ENCODE measurements at regions not wholly inside any gene's neighbourhood (a gene's known extent, or its start where the extent isn't known, plus 50 kb on each side); places are given as distances from the start of the nearest gene placed in this dataset.
A peak's percentile ranks its signal among the peaks of the same experiment; 100 is the strongest.

GRCh38 chr13:34035178-34035577 lies 217.2 kb downstream of the RFC3 start:
- Histone ChIP-seq H3K18ac (ENCODE audit: low read length) (no peak overlapping the region), H3K14ac (ENCODE audit: low read length) (no peak overlapping the region), H2BK120ac (ENCODE audit: insufficient read depth, low read length, poor library complexity) (no peak overlapping the region), H3K27ac (ENCODE audit: low read depth, low read length) (no peak overlapping the region), H2AFZ (ENCODE audit: insufficient read depth, low read length, poor library complexity) (no peak overlapping the region), H4K8ac (ENCODE audit: low read depth, low read length) (no peak overlapping the region), H3K4me2 (ENCODE audit: low read length) (no peak overlapping the region), H2BK12ac (ENCODE audit: low read length) (no peak overlapping the region), H3K79me2 (ENCODE audit: control insufficient read depth, insufficient read depth, low read length, poor library complexity) (no peaks in the 10 kb centered on the region), H3K4me3 (ENCODE audit: low read depth, low read length) (no peak overlapping the region), H3K9me3 (ENCODE audit: insufficient read depth, low read depth, low read length) (no peaks in the 10 kb centered on the region), H2BK5ac (ENCODE audit: low read depth, low read length, poor library complexity) (no peak overlapping the region), H2AK5ac (ENCODE audit: low read length) (no peak overlapping the region), H3K27me3 (ENCODE audit: insufficient read depth, low read length) (no peaks in the 10 kb centered on the region), H3K36me3 (ENCODE audit: control insufficient read depth in 1 of 2, insufficient read depth in 2 of 2, low read length in 2 of 2) (no peaks in the 10 kb centered on the region), H4K91ac (ENCODE audit: low read depth, low read length) (no peak overlapping the region), H3K23ac (ENCODE audit: low read length) (no peak overlapping the region), H4K12ac (ENCODE audit: low read depth, low read length) (no peak overlapping the region), H3K4ac (ENCODE audit: low read depth, low read length) (no peak overlapping the region), H3K9ac (ENCODE audit: low read length) (no peak overlapping the region), H3K4me1 (ENCODE audit: control insufficient read depth in 1 of 2, insufficient read depth in 2 of 2, low read length in 2 of 2) (peaks cover 4 to 7% of the 10 kb centered on the region in 2 experiments), H3K79me1 (ENCODE audit: low read length) (no peaks in the 10 kb centered on the region)
- no peak for DNase-seq
- WGBS (ENCODE audit: extremely low coverage, insufficient coverage, insufficient read length): no CpG with 5 or more reads among the region's 4 CpGs

- H3K4me1 ChIP-seq (ENCODE audit: control insufficient read depth in 1 of 2, insufficient read depth in 2 of 2, low read length in 2 of 2): peaks cover 4 to 7% of the 10 kb centered on the region in 2 experiments
- no peak overlapping the region for H3K14ac ChIP-seq (ENCODE audit: low read length)
- H3K4me3 ChIP-seq (ENCODE audit: low read depth, low read length): no peak overlapping the region
- no peaks in the 10 kb centered on the region for H3K36me3 ChIP-seq (ENCODE audit: control insufficient read depth in 1 of 2, insufficient read depth in 2 of 2, low read length in 2 of 2)
- H2AK5ac ChIP-seq (ENCODE audit: low read length): no peak overlapping the region
- no peak overlapping the region for H2BK12ac ChIP-seq (ENCODE audit: low read length)
- H2BK5ac ChIP-seq (ENCODE audit: low read depth, low read length, poor library complexity): no peak overlapping the region
- no peak overlapping the region for H3K4ac ChIP-seq (ENCODE audit: low read depth, low read length)
- DNase-seq: peak; percentile 85 to 98
- no peak overlapping the region for H3K4me2 ChIP-seq (ENCODE audit: low read length)
- H3K18ac ChIP-seq (ENCODE audit: low read length): no peak overlapping the region
- H3K9me3 ChIP-seq (ENCODE audit: insufficient read depth, low read depth, low read length): no peaks in the 10 kb centered on the region
- no peak overlapping the region for H2BK120ac ChIP-seq (ENCODE audit: insufficient read depth, low read length, poor library complexity)
- H3K9ac ChIP-seq (ENCODE audit: low read length): no peak overlapping the region
- no peak overlapping the region for H3K27ac ChIP-seq (ENCODE audit: low read depth, low read length)
- H3K27me3 ChIP-seq (ENCODE audit: insufficient read depth, low read length): no peaks in the 10 kb centered on the region
- H3K79me2 ChIP-seq (ENCODE audit: control insufficient read depth, insufficient read depth, low read length, poor library complexity): no peaks in the 10 kb centered on the region
- no peak overlapping the region for H2AFZ ChIP-seq (ENCODE audit: insufficient read depth, low read length, poor library complexity)
- no peak overlapping the region for H3K23ac ChIP-seq (ENCODE audit: low read length)
- no peak overlapping the region for H4K8ac ChIP-seq (ENCODE audit: low read depth, low read length)
- H3K79me1 ChIP-seq (ENCODE audit: low read length): no peaks in the 10 kb centered on the region
- no CpG with 5 or more reads among the region's 3 CpGs for WGBS (ENCODE audit: extremely low coverage, insufficient coverage, insufficient read length)
- no peak overlapping the region for H4K91ac ChIP-seq (ENCODE audit: low read depth, low read length)
- no peak overlapping the region for H4K12ac ChIP-seq (ENCODE audit: low read depth, low read length)
These were observed 217.9 kb downstream of the RFC3 start for GRCh38 chr13:34035676-34036325.

DNA sequence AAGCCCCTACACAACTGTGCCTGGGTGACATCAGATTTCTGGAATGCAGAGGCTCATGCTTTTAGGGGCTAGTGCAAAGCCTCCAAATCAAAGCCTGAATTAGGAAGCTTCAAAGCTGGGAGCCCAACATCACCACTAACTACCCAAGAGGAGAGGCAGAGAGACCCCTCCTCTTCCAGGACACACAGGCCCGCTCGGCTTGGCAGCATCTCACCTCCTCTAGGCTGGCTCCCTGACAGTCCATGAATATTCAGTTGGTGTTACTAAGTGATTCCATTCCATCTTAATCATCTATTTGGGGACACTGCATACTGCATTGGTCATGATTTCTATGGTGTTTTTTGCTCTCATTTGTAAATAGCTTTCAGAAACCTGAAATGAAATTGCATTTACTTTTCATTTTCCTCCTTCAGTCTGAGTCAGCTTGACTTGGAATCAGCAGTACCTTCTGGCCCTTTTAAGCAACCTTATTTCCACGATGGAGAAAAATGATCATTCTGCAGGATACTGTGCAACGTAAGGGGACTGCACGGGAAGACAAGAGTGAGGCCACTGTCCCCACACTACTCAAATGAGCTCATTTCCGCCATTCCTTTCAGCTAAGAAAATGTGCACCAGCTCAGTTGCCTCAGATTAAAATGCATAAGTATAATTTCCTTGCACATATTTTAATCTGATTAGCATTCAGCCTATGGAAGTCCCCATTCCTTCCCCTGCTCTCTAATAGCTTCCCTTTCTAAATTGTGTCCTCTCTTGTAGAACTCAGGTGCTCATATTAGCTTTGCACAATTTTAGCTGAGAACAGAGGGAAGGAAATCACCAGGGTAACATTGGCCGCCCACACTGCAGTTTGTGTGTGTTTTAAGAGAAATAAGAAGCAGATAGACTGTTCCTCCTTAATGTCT lies 219.9 kb downstream of the RFC3 start:
- no CpG with 5 or more reads among the region's 7 CpGs for WGBS (ENCODE audit: extremely low coverage, insufficient coverage, insufficient read length)
- Histone ChIP-seq H3K18ac (ENCODE audit: low read length) (no peak overlapping the region), H2BK5ac (ENCODE audit: low read depth, low read length, poor library complexity) (no peak overlapping the region), H3K4me3 (ENCODE audit: low read depth, low read length) (no peak overlapping the region), H4K12ac (ENCODE audit: low read depth, low read length) (no peak overlapping the region), H3K79me2 (ENCODE audit: control insufficient read depth, insufficient read depth, low read length, poor library complexity) (no peaks in the 10 kb centered on the region), H3K9ac (ENCODE audit: low read length) (no peak overlapping the region), H3K36me3 (ENCODE audit: control insufficient read depth in 1 of 2, insufficient read depth in 2 of 2, low read length in 2 of 2) (no peaks in the 10 kb centered on the region), H4K91ac (ENCODE audit: low read depth, low read length) (no peak overlapping the region), H2BK120ac (ENCODE audit: insufficient read depth, low read length, poor library complexity) (no peak overlapping the region), H3K14ac (ENCODE audit: low read length) (no peak overlapping the region), H3K79me1 (ENCODE audit: low read length) (peaks cover 2% of the 10 kb centered on the region), H2AFZ (ENCODE audit: insufficient read depth, low read length, poor library complexity) (no peak overlapping the region), H3K4me1 (ENCODE audit: control insufficient read depth in 1 of 2, insufficient read depth in 2 of 2, low read length in 2 of 2) (peaks cover 4 to 7% of the 10 kb centered on the region in 2 experiments), H2AK5ac (ENCODE audit: low read length) (no peak overlapping the region), H4K8ac (ENCODE audit: low read depth, low read length) (no peak overlapping the region), H3K4ac (ENCODE audit: low read depth, low read length) (no peak overlapping the region), H3K23ac (ENCODE audit: low read length) (no peak overlapping the region), H2BK12ac (ENCODE audit: low read length) (no peak overlapping the region), H3K27ac (ENCODE audit: low read depth, low read length) (no peak overlapping the region), H3K4me2 (ENCODE audit: low read length) (no peak overlapping the region), H3K9me3 (ENCODE audit: insufficient read depth, low read depth, low read length) (no peaks in the 10 kb centered on the region), H3K27me3 (ENCODE audit: insufficient read depth, low read length) (no peaks in the 10 kb centered on the region)
- DNase-seq: peak in 1 of 2 donors; percentile 30

DNA sequence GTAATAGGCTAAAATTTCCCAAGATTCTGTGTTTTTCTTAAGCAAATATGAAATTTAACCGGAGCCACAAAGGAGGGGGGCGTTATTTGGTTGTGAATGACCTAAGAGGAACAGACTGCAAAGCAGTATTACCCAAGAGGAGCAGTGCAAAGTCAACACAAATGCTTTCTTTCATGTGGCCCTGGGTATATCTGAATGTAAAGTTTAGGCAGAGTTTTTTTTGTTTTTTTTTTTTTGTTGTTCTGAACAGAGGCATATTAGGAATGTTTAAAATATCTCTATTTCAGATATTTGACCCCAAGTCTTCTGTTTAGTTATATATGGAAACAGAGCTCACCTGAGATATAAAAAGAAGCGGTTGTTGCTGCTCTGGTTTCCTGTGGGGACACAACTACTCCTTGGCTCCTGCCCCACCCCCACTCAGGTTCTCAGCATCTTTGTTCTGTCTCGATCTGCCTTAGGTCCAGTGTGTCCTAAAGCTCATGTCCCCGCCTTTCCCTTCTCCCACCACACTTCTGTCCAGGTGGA lies 220.7 kb downstream of the RFC3 start:
- H2BK12ac ChIP-seq (ENCODE audit: low read length): peak overlapping the region; percentile 32
- H4K8ac ChIP-seq (ENCODE audit: low read depth, low read length): no peak overlapping the region
- no CpG with 5 or more reads among the region's 5 CpGs for whole genome bisulfite sequencing (ENCODE audit: extremely low coverage, insufficient coverage, insufficient read length)
- no peak overlapping the region for H2BK120ac ChIP-seq (ENCODE audit: insufficient read depth, low read length, poor library complexity)
- no peak overlapping the region for H3K4me3 ChIP-seq (ENCODE audit: low read depth, low read length)
- H3K4me2 ChIP-seq (ENCODE audit: low read length): no peak overlapping the region
- no peak overlapping the region for H4K91ac ChIP-seq (ENCODE audit: low read depth, low read length)
- H4K12ac ChIP-seq (ENCODE audit: low read depth, low read length): no peak overlapping the region
- no peak overlapping the region for H3K4ac ChIP-seq (ENCODE audit: low read depth, low read length)
- H3K18ac ChIP-seq (ENCODE audit: low read length): no peak overlapping the region
- peaks cover 7% of the 10 kb centered on the region for H3K79me1 ChIP-seq (ENCODE audit: low read length)
- no peaks in the 10 kb centered on the region for H3K9me3 ChIP-seq (ENCODE audit: insufficient read depth, low read depth, low read length)
- H2BK5ac ChIP-seq (ENCODE audit: low read depth, low read length, poor library complexity): no peak overlapping the region
- H3K23ac ChIP-seq (ENCODE audit: low read length): no peak overlapping the region
- no peaks in the 10 kb centered on the region for H3K36me3 ChIP-seq (ENCODE audit: control insufficient read depth in 1 of 2, insufficient read depth in 2 of 2, low read length in 2 of 2)
- H3K27me3 ChIP-seq (ENCODE audit: insufficient read depth, low read length): no peaks in the 10 kb centered on the region
- H3K79me2 ChIP-seq (ENCODE audit: control insufficient read depth, insufficient read depth, low read length, poor library complexity): no peaks in the 10 kb centered on the region
- H2AFZ ChIP-seq (ENCODE audit: insufficient read depth, low read length, poor library complexity): no peak overlapping the region
- H2AK5ac ChIP-seq (ENCODE audit: low read length): no peak overlapping the region
- H3K14ac ChIP-seq (ENCODE audit: low read length): no peak overlapping the region
- H3K9ac ChIP-seq (ENCODE audit: low read length): no peak overlapping the region
- peaks cover 7 to 10% of the 10 kb centered on the region in 2 experiments for H3K4me1 ChIP-seq (ENCODE audit: control insufficient read depth in 1 of 2, insufficient read depth in 2 of 2, low read length in 2 of 2)
- no peak overlapping the region for H3K27ac ChIP-seq (ENCODE audit: low read depth, low read length)
- DNase-seq: no peak

Data from trophoblast cell (in vitro differentiated cells and primary cell).